Liver (tissue), 8 donors: ENCODE measurements at regions not wholly inside any gene's neighbourhood (a gene's known extent, or its start where the extent isn't known, plus 50 kb on each side); places are given as distances from the start of the nearest gene placed in this dataset.

Source experiments
- DNase-seq: peaks from one replicate; pipeline ENCODE4 v3.0.0-alpha.2; 2017; ENCODE audit warnings: low spot score
- H3K27ac ChIP-seq, 2 donors: one replicate each; pipeline ENCODE4 v1.7.0; 2013; ENCODE audit warnings: inconsistent platforms in 2 of 2, low read length in 2 of 2, control low read depth in 1 of 2, low read depth in 1 of 2, mild to moderate bottlenecking in 1 of 2
- H3K27me3 ChIP-seq, 4 donors: one replicate each; pipeline versions ENCODE4 v1.6.1 to v1.7.0; 2013; ENCODE audit warnings: low read length in 3 of 4, inconsistent platforms in 1 of 4, mild to moderate bottlenecking in 1 of 4, moderate library complexity in 1 of 4; ENCODE audit not compliant: control insufficient read depth in 4 of 4, insufficient read depth in 4 of 4
- H3K36me3 ChIP-seq, 4 donors: one replicate each; pipeline versions ENCODE4 v1.6.1 to v1.7.0; 2013; ENCODE audit warnings: low read length in 3 of 4, mild to moderate bottlenecking in 3 of 4, low read depth in 1 of 4, moderate library complexity in 1 of 4; ENCODE audit not compliant: control insufficient read depth in 4 of 4, insufficient read depth in 3 of 4
- H3K4me1 ChIP-seq, 4 donors: one replicate each; pipeline versions ENCODE4 v1.6.1 to v1.7.0; 2013; ENCODE audit warnings: low read length in 3 of 4, mild to moderate bottlenecking in 3 of 4, moderate library complexity in 1 of 4; ENCODE audit not compliant: control insufficient read depth in 4 of 4, insufficient read depth in 4 of 4
- H3K4me3 ChIP-seq, 3 donors: one replicate each; pipeline versions ENCODE4 v1.6.1 to v1.7.0; 2013; ENCODE audit warnings: low read length in 3 of 3, control low read depth in 1 of 3, low read depth in 1 of 3, mild to moderate bottlenecking in 1 of 3
- H3K9ac ChIP-seq, 2 donors: one replicate each; pipeline ENCODE4 v1.7.0; 2013; ENCODE audit warnings: low read length in 2 of 2, mild to moderate bottlenecking in 2 of 2, moderate library complexity in 2 of 2, control low read depth in 1 of 2, low read depth in 1 of 2
- H3K9me3 ChIP-seq, 4 donors: one replicate each; pipeline versions ENCODE4 v1.6.1 to v1.7.0; 2013; ENCODE audit warnings: low read length in 3 of 4; ENCODE audit not compliant: control insufficient read depth in 4 of 4
- ATF3 ChIP-seq: IDR thresholded peaks from 2 replicates; pipeline ENCODE4 v1.6.1; 2016; ENCODE audit warnings: antibody characterized with exemption
- CTCF ChIP-seq: fragments of 150-350 bp; IDR thresholded peaks from 2 replicates; pipeline ENCODE4 v1.5.1; 2017; ENCODE audit warnings: improper control_type of control experiment, low read depth, low read length; ENCODE audit not compliant: missing input control
- EGR1 ChIP-seq, 2 donors: IDR thresholded peaks; 2 replicates each; pipeline ENCODE4 v1.6.1; 2016 to 2018; ENCODE audit warnings: antibody characterized with exemption in 2 of 2, low read depth in 2 of 2
- FOXA1 ChIP-seq: IDR thresholded peaks from 2 replicates; pipeline ENCODE4 v1.6.1; 2016; ENCODE audit warnings: antibody characterized with exemption
- FOXA2 ChIP-seq: IDR thresholded peaks from 2 replicates; pipeline ENCODE4 v1.6.1; 2016; ENCODE audit warnings: antibody characterized with exemption
- GABPA ChIP-seq, 2 donors: IDR thresholded peaks in 1 of 2; conservative IDR thresholded peaks in 1 of 2; 2 replicates each; pipeline ENCODE4 v1.6.1; 2016; ENCODE audit warnings: antibody characterized with exemption in 2 of 2, mild to moderate bottlenecking in 1 of 2, moderate library complexity in 1 of 2
- HNF4A ChIP-seq, 2 donors: conservative IDR thresholded peaks; 2 replicates each; pipeline ENCODE4 v1.6.1; 2016; ENCODE audit warnings: antibody characterized with exemption in 2 of 2, mild to moderate bottlenecking in 2 of 2
- HNF4G ChIP-seq: IDR thresholded peaks from 2 replicates; pipeline ENCODE4 v1.6.1; 2016; ENCODE audit warnings: antibody characterized with exemption
- JUND ChIP-seq, 2 donors: IDR thresholded peaks; 2 replicates each; pipeline ENCODE4 v1.6.1; 2016; ENCODE audit warnings: antibody characterized with exemption in 2 of 2
- MAX ChIP-seq: IDR thresholded peaks from 2 replicates; pipeline ENCODE4 v1.6.1; 2016; ENCODE audit warnings: antibody characterized with exemption
- NR2F2 ChIP-seq: IDR thresholded peaks from 2 replicates; pipeline ENCODE4 v1.6.1; 2016; ENCODE audit warnings: antibody characterized with exemption
- RAD21 ChIP-seq, 2 donors: IDR thresholded peaks; 2 replicates each; pipeline ENCODE4 v1.6.1; 2016; ENCODE audit warnings: antibody characterized with exemption in 2 of 2, mild to moderate bottlenecking in 2 of 2
- REST ChIP-seq: IDR thresholded peaks from 2 replicates; pipeline ENCODE4 v1.6.1; 2016; ENCODE audit warnings: antibody characterized with exemption, mild to moderate bottlenecking
- RXRA ChIP-seq, 2 donors: IDR thresholded peaks; 2 replicates each; pipeline ENCODE4 v1.6.1; 2017 to 2018; ENCODE audit warnings: antibody characterized with exemption in 2 of 2, mild to moderate bottlenecking in 1 of 2
- SP1 ChIP-seq: IDR thresholded peaks from 2 replicates; pipeline ENCODE4 v1.6.1; 2018; ENCODE audit warnings: antibody characterized with exemption, mild to moderate bottlenecking
- TAF1 ChIP-seq: conservative IDR thresholded peaks from 2 replicates; pipeline ENCODE4 v1.6.1; 2016; ENCODE audit warnings: antibody characterized with exemption, mild to moderate bottlenecking
- YY1 ChIP-seq: IDR thresholded peaks from 2 replicates; pipeline ENCODE4 v1.6.1; 2016; ENCODE audit warnings: antibody characterized with exemption, mild to moderate bottlenecking
- ZBTB33 ChIP-seq: IDR thresholded peaks from 2 replicates; pipeline ENCODE4 v1.6.1; 2016; ENCODE audit warnings: antibody characterized with exemption
- WGBS: extraction: QIAGEN DNeasy Blood & Tissue Kit; methylation state at CpG from one replicate; pipeline ENCODE4 v1.1.7; 2013; 5-methylcytosine and 5-hydroxymethylcytosine counted together
- donor health status: healthy.
- donor health status: healthy.
- donor health status: healthy.
- donor health status: healthy.
- donor health status: healthy.

GRCh38 chr14:97443412-97443811, 646.2 kb downstream of the VRK1 start:
- 93% methylated on average over 3 of the region's 3 CpGs for WGBS
- no peak overlapping the region for H3K4me3 ChIP-seq
- TF ChIP-seq HNF4A (conservative IDR thresholded peaks at IDR 0.05) (no peak), TAF1 (no peak), GABPA (IDR thresholded peaks at IDR 0.05 in 1 of 2, conservative IDR thresholded peaks at IDR 0.05 in 1 of 2) (no peak)

GRCh38 chr14:97444248-97444647, 647.1 kb downstream of the VRK1 start:
- Histone ChIP-seq H3K4me1 (no peaks in the 10 kb centered on the region), H3K27me3 (no peaks in the 10 kb centered on the region), H3K4me3 (no peak overlapping the region), H3K36me3 (no peaks in the 10 kb centered on the region), H3K27ac (no peak overlapping the region), H3K9ac (no peak overlapping the region), H3K9me3 (no peaks in the 10 kb centered on the region)
- WGBS: 91% methylated on average over 5 of the region's 5 CpGs
- DNase-seq: no peak
- TF ChIP-seq ZBTB33: no peak
- no peak for TF ChIP-seq SP1
- no peak for TF ChIP-seq EGR1 (IDR thresholded peaks at IDR 0.05; ENCODE audit: low read depth in 2 of 2)
- TF ChIP-seq RAD21 (IDR thresholded peaks at IDR 0.05): no peak

More at GRCh38 chr14:97443412-97443811, 646.2 kb downstream of the VRK1 start:
- no peaks in the 10 kb centered on the region for H3K27me3 ChIP-seq
- no peak overlapping the region for H3K9ac ChIP-seq
- H3K9me3 ChIP-seq: no peaks in the 10 kb centered on the region
- H3K36me3 ChIP-seq: no peaks in the 10 kb centered on the region
- DNase-seq: no peak
- no peak overlapping the region for H3K27ac ChIP-seq
- no peaks in the 10 kb centered on the region for H3K4me1 ChIP-seq

GRCh38 chr14:97445367-97445766, 648.2 kb downstream of the VRK1 start:
- Histone ChIP-seq H3K27ac (no peak overlapping the region), H3K9ac (no peak overlapping the region), H3K36me3 (no peaks in the 10 kb centered on the region), H3K4me3 (no peak overlapping the region), H3K4me1 (no peaks in the 10 kb centered on the region), H3K9me3 (no peaks in the 10 kb centered on the region), H3K27me3 (no peaks in the 10 kb centered on the region)
- DNase-seq: no peak
- 76% methylated on average over 7 of the region's 7 CpGs for WGBS
- TF ChIP-seq FOXA1 (no peak), HNF4G (no peak), YY1 (no peak), ZBTB33 (no peak), NR2F2 (no peak), HNF4A (conservative IDR thresholded peaks at IDR 0.05) (no peak), ATF3 (no peak), FOXA2 (no peak), GABPA (IDR thresholded peaks at IDR 0.05 in 1 of 2, conservative IDR thresholded peaks at IDR 0.05 in 1 of 2) (no peak), REST (no peak), TAF1 (no peak), MAX (no peak), JUND (IDR thresholded peaks at IDR 0.05) (no peak), SP1 (no peak), RAD21 (IDR thresholded peaks at IDR 0.05) (no peak), CTCF (no peak), RXRA (IDR thresholded peaks at IDR 0.05) (no peak), EGR1 (IDR thresholded peaks at IDR 0.05; ENCODE audit: low read depth in 2 of 2) (no peak)
